OCI-LY3 (cell line): ENCODE measurements at regions not wholly inside any gene's neighbourhood (a gene's known extent, or its start where the extent isn't known, plus 50 kb on each side); places are given as distances from the start of the nearest gene placed in this dataset.

ENCODE experiments used
- H2AFZ ChIP-seq: fragments of 200-600, 300-600 bp; shearing (Covaris generic); 2 replicates; pipeline ENCODE4 v1.6.0; 2014; ENCODE audit warnings: antibody characterized with exemption, low read depth, low read length
- H3K27ac ChIP-seq: fragments of 200-600, 300-600 bp; sonication (generic); 2 replicates; pipeline ENCODE4 v1.5.1; 2014; ENCODE audit warnings: mild to moderate bottlenecking, low read length, moderate library complexity, mixed read lengths
- H3K27me3 ChIP-seq: fragments of 200-600, 300-600 bp; sonication (generic); 2 replicates; pipeline ENCODE4 v1.6.1; 2014; ENCODE audit warnings: low read depth, low read length, mixed read lengths
- H3K36me3 ChIP-seq: fragments of 200-600, 300-600 bp; sonication (generic); replicated peaks from 2 replicates; pipeline ENCODE3; 2014; ENCODE audit warnings: low read depth, low read length, mixed read lengths
- H3K4me1 ChIP-seq: fragments of 300-600, 200-600 bp; sonication (generic); 2 replicates; pipeline ENCODE4 v1.6.1; 2014; ENCODE audit warnings: low read length, mixed read lengths
- H3K4me2 ChIP-seq: fragments of 200-600, 300-600 bp; sonication (generic); 2 replicates; pipeline ENCODE4 v1.6.1; 2014; ENCODE audit warnings: low read length, mixed read lengths
- H3K4me3 ChIP-seq: fragments of 300-600, 200-600 bp; sonication (generic); 2 replicates; pipeline ENCODE4 v1.5.1; 2014; ENCODE audit warnings: antibody characterized with exemption, mild to moderate bottlenecking, low read length, moderate library complexity
- H3K79me2 ChIP-seq: fragments of 300-600, 200-600 bp; shearing (Covaris generic); 2 replicates; pipeline ENCODE4 v1.6.1; 2014; ENCODE audit warnings: mild to moderate bottlenecking, low read length, mixed read lengths
- H3K9ac ChIP-seq: fragments of 300-600, 200-600 bp; shearing (Covaris generic); 2 replicates; pipeline ENCODE4 v1.6.0; 2014; ENCODE audit warnings: mild to moderate bottlenecking, low read length, moderate library complexity
- H3K9me3 ChIP-seq: fragments of 200-600, 300-600 bp; shearing (Covaris generic); 2 replicates; pipeline ENCODE4 v1.6.1; 2014; ENCODE audit warnings: low read length, mixed read lengths; ENCODE audit not compliant: insufficient read depth
- H4K20me1 ChIP-seq: fragments of 200-600, 300-600 bp; sonication (generic); 2 replicates; pipeline ENCODE4 v1.6.1; 2016; ENCODE audit warnings: low read length, mixed read lengths; ENCODE audit not compliant: insufficient read depth
- CTCF ChIP-seq: fragments of 200-600, 300-600 bp; sonication (generic); IDR thresholded peaks from 2 replicates; pipeline ENCODE4 v1.5.1; 2014; ENCODE audit warnings: antibody characterized with exemption, low read length, low read depth
- EZH2phosphoT487 ChIP-seq: fragments of 200-600 bp; shearing (Covaris generic); IDR thresholded peaks from 2 replicates; pipeline ENCODE4 v1.6.1; 2018; ENCODE audit warnings: antibody characterized with exemption, mixed run types, low read depth

GRCh38 chr4:1571165-1572009 lies 112.7 kb downstream of the FAM53A start:
- H3K9me3 ChIP-seq, result no peaks in the 10 kb centered on the region
- H3K4me2 ChIP-seq, result no peak overlapping the region
- TF ChIP-seq CTCF (no peak), EZH2phosphoT487 (no peak)
- H3K27ac ChIP-seq, result no peak overlapping the region
- H3K79me2 ChIP-seq, result no peaks in the 10 kb centered on the region
- no peaks in the 10 kb centered on the region for H3K4me1 ChIP-seq
- H4K20me1 ChIP-seq, result no peaks in the 10 kb centered on the region
- H3K27me3 ChIP-seq, result no peaks in the 10 kb centered on the region
- H2AFZ ChIP-seq, result no peak overlapping the region
- no peaks in the 10 kb centered on the region for H3K36me3 ChIP-seq
- H3K9ac ChIP-seq, result no peak overlapping the region
- no peak overlapping the region for H3K4me3 ChIP-seq

GRCh38 chr4:1570291-1571164 lies 113.6 kb downstream of the FAM53A start:
- Histone ChIP-seq H3K9me3 (no peaks in the 10 kb centered on the region), H3K27me3 (no peaks in the 10 kb centered on the region), H3K4me3 (no peak overlapping the region), H3K36me3 (no peaks in the 10 kb centered on the region), H3K79me2 (no peaks in the 10 kb centered on the region), H4K20me1 (no peaks in the 10 kb centered on the region), H3K4me1 (no peaks in the 10 kb centered on the region), H2AFZ (no peak overlapping the region), H3K27ac (no peak overlapping the region), H3K4me2 (no peak overlapping the region), H3K9ac (no peak overlapping the region)
- TF ChIP-seq CTCF (no peak), EZH2phosphoT487 (no peak)

GRCh38 chr4:1569461-1570151 lies 114.5 kb downstream of the FAM53A start:
- Histone ChIP-seq H3K9me3 (no peaks in the 10 kb centered on the region), H2AFZ (no peak overlapping the region), H3K9ac (no peak overlapping the region), H3K79me2 (no peaks in the 10 kb centered on the region), H3K4me2 (no peak overlapping the region), H3K27me3 (no peaks in the 10 kb centered on the region), H4K20me1 (no peaks in the 10 kb centered on the region), H3K4me3 (no peak overlapping the region), H3K4me1 (no peaks in the 10 kb centered on the region), H3K36me3 (no peaks in the 10 kb centered on the region), H3K27ac (no peak overlapping the region)
- TF ChIP-seq EZH2phosphoT487, result no peak
- TF ChIP-seq CTCF, result no peak
